HL-60 (cell line): ENCODE measurements at regions not wholly inside any gene's neighbourhood (a gene's known extent, or its start where the extent isn't known, plus 50 kb on each side); places are given as distances from the start of the nearest gene placed in this dataset.

ENCODE experiments used
- POLR2AphosphoS5 ChIP-seq: IDR thresholded peaks from 2 replicates; pipeline ENCODE4 v1.6.1; 2012; ENCODE audit warnings: low read depth
- TF ChIP-seq, protein P1 (sequence below): IDR thresholded peaks from one replicate; pipeline ENCODE4 v1.5.1; 2011; ENCODE audit warnings: low read length, control low read depth, inconsistent platforms; ENCODE audit not compliant: insufficient read depth

DNA sequence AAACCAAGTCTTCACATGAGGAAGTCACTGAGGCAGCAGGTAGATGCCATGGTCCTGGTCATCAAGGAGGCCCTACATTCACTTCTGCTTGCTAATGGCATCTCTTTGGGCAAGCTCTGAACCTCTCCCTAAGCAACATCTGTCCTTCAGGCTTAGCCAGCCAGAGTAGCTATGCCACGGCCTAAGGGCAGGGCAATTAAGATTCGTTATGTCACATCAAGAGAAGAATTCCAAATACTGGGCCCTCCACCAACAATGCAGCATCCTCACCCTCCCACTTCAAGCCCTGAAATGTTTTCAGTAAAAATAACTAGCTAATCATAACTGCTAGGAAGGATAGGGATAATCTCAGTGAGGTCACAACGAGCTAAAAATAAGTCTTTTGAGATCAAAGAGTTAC lies 120.7 kb upstream of the HCCS start:
- TF ChIP-seq, protein P1, sequence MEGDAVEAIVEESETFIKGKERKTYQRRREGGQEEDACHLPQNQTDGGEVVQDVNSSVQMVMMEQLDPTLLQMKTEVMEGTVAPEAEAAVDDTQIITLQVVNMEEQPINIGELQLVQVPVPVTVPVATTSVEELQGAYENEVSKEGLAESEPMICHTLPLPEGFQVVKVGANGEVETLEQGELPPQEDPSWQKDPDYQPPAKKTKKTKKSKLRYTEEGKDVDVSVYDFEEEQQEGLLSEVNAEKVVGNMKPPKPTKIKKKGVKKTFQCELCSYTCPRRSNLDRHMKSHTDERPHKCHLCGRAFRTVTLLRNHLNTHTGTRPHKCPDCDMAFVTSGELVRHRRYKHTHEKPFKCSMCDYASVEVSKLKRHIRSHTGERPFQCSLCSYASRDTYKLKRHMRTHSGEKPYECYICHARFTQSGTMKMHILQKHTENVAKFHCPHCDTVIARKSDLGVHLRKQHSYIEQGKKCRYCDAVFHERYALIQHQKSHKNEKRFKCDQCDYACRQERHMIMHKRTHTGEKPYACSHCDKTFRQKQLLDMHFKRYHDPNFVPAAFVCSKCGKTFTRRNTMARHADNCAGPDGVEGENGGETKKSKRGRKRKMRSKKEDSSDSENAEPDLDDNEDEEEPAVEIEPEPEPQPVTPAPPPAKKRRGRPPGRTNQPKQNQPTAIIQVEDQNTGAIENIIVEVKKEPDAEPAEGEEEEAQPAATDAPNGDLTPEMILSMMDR, result no peak
- TF ChIP-seq POLR2AphosphoS5, result no peak
